ENCODE measurements at regions not wholly inside any gene's neighbourhood (a gene's known extent, or its start where the extent isn't known, plus 50 kb on each side); places are given as distances from the start of the nearest gene placed in this dataset.

GRCh38 chr2:138171244-138171643 lies 207.0 kb downstream of the HNMT start:
- H3K79me2 ChIP-seq (ENCODE audit: control insufficient read depth, insufficient read depth, low read length): no peaks in the 10 kb centered on the region
- H3K27ac ChIP-seq (ENCODE audit: insufficient read depth, low read depth, low read length): no peak overlapping the region
- no peaks in the 10 kb centered on the region for H3K9me1 ChIP-seq (replicated peaks; ENCODE audit: control insufficient read depth, extremely low read depth, insufficient read depth, low read length)
- H3K4me3 ChIP-seq (replicated peaks in 1 of 3; ENCODE audit: insufficient read depth in 1 of 3, low read depth in 1 of 3, low read length in 3 of 3): no peak overlapping the region
- no peak overlapping the region for H3K4me2 ChIP-seq (ENCODE audit: insufficient read depth, low read length)
- H2AFZ ChIP-seq (ENCODE audit: low read depth, low read length): no peak overlapping the region
- intact Hi-C loops (cut with micrococcal nuclease) (no loop called here), dilution Hi-C loops (cut with MboI; ENCODE audit: extremely low pct_ligation_motif_present, low sequenced_read_pairs) (no loop called here)
- FAIRE-seq (no peak), DNase-seq (ENCODE audit: low read depth, low spot score) (no peak)
- no peak overlapping the region for H3K9ac ChIP-seq (replicated peaks; ENCODE audit: extremely low read depth, insufficient read depth, low read length)
- ChIA-PET CTCF (interaction anchor here (1.5 kb wide), 1 partner anchor 10 kb away, joined by 4 read pairs; no protein-coding TSS in a partner anchor), POLR2A (no interaction called here)
- no peaks in the 10 kb centered on the region for H3K36me3 ChIP-seq (ENCODE audit: control insufficient read depth in 2 of 2, extremely low read depth in 1 of 2, insufficient read depth in 2 of 2, low read length in 2 of 2)
- H3K27me3 ChIP-seq (ENCODE audit: control insufficient read depth in 2 of 2, insufficient read depth in 2 of 2, low read length in 2 of 2): no peaks in the 10 kb centered on the region
- H4K20me1 ChIP-seq (replicated peaks; ENCODE audit: control insufficient read depth, extremely low read depth, insufficient read depth, low read length): no peaks in the 10 kb centered on the region
- TF ChIP-seq POLR2AphosphoS5 (IDR thresholded peaks at IDR 0.05; ENCODE audit: insufficient read depth, low read depth, low read length): no peak
- TF ChIP-seq CTCF (IDR thresholded peaks at IDR 0.05; ENCODE audit: extremely low read depth in 1 of 2, insufficient read depth in 1 of 2, low read depth in 1 of 2, low read length in 2 of 2): no peak
- TF ChIP-seq EZH2 (IDR thresholded peaks at IDR 0.05; ENCODE audit: borderline replicate concordance, low read depth, low read length, severe bottlenecking): no peak
- TF ChIP-seq MAX (IDR thresholded peaks at IDR 0.05; ENCODE audit: insufficient read depth, insufficient read length): no peak
- TF ChIP-seq JUN (IDR thresholded peaks at IDR 0.05; ENCODE audit: borderline replicate concordance, insufficient read depth, insufficient read length, low read depth): no peak
- TF ChIP-seq MYC (IDR thresholded peaks at IDR 0.05; ENCODE audit: low read depth, low read length): no peak
- no peak for TF ChIP-seq FOS (IDR thresholded peaks at IDR 0.05; ENCODE audit: borderline replicate concordance, insufficient read depth, low read length)
- no peak for TF ChIP-seq GATA2 (IDR thresholded peaks at IDR 0.05; ENCODE audit: insufficient read depth, insufficient read length, low read depth, low read length)
- TF ChIP-seq POLR2A (IDR thresholded peaks at IDR 0.05; ENCODE audit: low read depth, low read length): no peak
- H3K4me1 ChIP-seq (ENCODE audit: control insufficient read depth, extremely low read depth, insufficient read depth, low read length): no peaks in the 10 kb centered on the region
- no TSS peak for BruUV-seq (replicated peaks)
- no peaks in the 10 kb centered on the region for H3K9me3 ChIP-seq (replicated peaks; ENCODE audit: control insufficient read depth, insufficient read depth, low read length)

Measured in endothelial cell of umbilical vein (primary cell).